ENCODE measurements at regions not wholly inside any gene's neighbourhood (a gene's known extent, or its start where the extent isn't known, plus 50 kb on each side); places are given as distances from the start of the nearest gene placed in this dataset.

DNA sequence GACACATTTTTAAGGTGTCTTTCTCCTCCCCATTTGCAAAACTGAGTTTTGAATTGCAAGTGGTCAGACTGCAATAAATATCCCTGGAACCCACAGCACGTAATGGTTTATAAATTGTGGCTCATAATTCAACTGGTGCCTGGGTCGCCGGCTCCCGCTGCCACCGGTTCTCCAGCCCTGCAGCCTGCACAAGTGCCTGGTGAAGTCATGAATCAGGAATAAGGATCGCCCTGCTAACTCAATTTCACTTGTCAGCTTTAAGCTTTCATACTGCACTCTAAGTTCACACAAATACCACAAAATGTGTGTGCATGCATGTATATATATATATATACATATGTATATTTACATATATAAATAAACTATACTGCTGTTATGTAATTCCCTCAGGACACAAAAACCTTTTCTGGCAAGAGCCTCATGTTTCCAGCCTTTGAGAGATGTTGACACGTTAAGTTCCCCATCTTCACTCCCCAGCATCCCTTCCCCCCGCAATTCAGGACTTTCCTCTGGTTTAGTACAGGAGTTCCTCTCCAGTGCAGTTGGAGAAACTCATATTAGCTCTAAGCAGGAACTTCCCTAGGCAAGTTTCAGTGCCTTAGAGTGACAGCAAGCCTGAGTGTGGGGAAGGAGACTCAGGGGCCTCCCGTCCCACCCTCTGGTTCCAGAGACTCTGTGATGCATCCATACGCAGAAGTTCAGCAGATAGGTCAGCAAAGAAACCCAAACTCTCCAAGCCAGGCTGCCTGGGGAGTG lies 129.2 kb upstream of the UNC5B start:
- Mint-ChIP-seq H3K9me3 (no peaks in the 10 kb centered on the region), H3K36me3 (ENCODE audit: low read depth) (no peaks in the 10 kb centered on the region), H3K27me3 (ENCODE audit: low read depth) (no peaks in the 10 kb centered on the region), H3K4me1 (no peaks in the 10 kb centered on the region), H3K4me3 (no peak overlapping the region), H3K27ac (ENCODE audit: unreplicated experiment) (no peak overlapping the region)
- DNase-seq (ENCODE audit: low read depth, low spot score) = no peak
- TF ChIP-seq, protein P1, sequence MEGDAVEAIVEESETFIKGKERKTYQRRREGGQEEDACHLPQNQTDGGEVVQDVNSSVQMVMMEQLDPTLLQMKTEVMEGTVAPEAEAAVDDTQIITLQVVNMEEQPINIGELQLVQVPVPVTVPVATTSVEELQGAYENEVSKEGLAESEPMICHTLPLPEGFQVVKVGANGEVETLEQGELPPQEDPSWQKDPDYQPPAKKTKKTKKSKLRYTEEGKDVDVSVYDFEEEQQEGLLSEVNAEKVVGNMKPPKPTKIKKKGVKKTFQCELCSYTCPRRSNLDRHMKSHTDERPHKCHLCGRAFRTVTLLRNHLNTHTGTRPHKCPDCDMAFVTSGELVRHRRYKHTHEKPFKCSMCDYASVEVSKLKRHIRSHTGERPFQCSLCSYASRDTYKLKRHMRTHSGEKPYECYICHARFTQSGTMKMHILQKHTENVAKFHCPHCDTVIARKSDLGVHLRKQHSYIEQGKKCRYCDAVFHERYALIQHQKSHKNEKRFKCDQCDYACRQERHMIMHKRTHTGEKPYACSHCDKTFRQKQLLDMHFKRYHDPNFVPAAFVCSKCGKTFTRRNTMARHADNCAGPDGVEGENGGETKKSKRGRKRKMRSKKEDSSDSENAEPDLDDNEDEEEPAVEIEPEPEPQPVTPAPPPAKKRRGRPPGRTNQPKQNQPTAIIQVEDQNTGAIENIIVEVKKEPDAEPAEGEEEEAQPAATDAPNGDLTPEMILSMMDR (conservative IDR thresholded peaks at IDR 0.05) = no peak

DNA sequence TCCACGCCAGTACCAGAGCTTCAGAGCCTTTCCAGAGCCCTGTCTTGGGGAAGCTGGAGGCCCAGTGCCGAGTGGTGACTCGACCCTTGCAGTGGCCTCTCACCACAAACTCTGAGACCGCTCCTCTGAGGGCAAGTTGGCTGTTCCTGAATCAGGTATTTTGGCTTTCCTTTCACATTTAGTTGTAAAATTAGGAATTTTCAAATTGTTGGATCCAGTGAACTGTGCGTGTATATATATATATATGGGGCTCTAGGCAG lies 128.7 kb upstream of the UNC5B start:
- Mint-ChIP-seq H3K9me3 (no peaks in the 10 kb centered on the region), H3K27ac (ENCODE audit: unreplicated experiment) (peak overlapping the region; percentile 10), H3K36me3 (ENCODE audit: low read depth) (no peaks in the 10 kb centered on the region), H3K27me3 (ENCODE audit: low read depth) (no peaks in the 10 kb centered on the region), H3K4me3 (no peak overlapping the region), H3K4me1 (no peaks in the 10 kb centered on the region)
- DNase-seq (ENCODE audit: low read depth, low spot score) = no peak
- TF ChIP-seq, protein P1 (conservative IDR thresholded peaks at IDR 0.05) = no peak

- H3K36me3 Mint-ChIP-seq (ENCODE audit: low read depth) = no peaks in the 10 kb centered on the region
- H3K27me3 Mint-ChIP-seq (ENCODE audit: low read depth) = no peaks in the 10 kb centered on the region
- no peak overlapping the region for H3K4me3 Mint-ChIP-seq
- H3K9me3 Mint-ChIP-seq = no peaks in the 10 kb centered on the region
- H3K27ac Mint-ChIP-seq (ENCODE audit: unreplicated experiment) = no peak overlapping the region
- H3K4me1 Mint-ChIP-seq = no peaks in the 10 kb centered on the region
- DNase-seq (ENCODE audit: low read depth, low spot score) = no peak
- TF ChIP-seq, protein P1 (conservative IDR thresholded peaks at IDR 0.05) = no peak
These were observed 128.1 kb upstream of the UNC5B start for GRCh38 chr10:71084061-71084817.

- no peak for DNase-seq (ENCODE audit: low read depth, low spot score)
These were observed 127.6 kb upstream of the UNC5B start for GRCh38 chr10:71084818-71085126.

GRCh38 chr10:71085689-71086438 lies 126.5 kb upstream of the UNC5B start:
- TF ChIP-seq, protein P1 (conservative IDR thresholded peaks at IDR 0.05) = no peak
- Mint-ChIP-seq H3K27ac (ENCODE audit: unreplicated experiment) (no peak overlapping the region), H3K27me3 (ENCODE audit: low read depth) (no peaks in the 10 kb centered on the region), H3K36me3 (ENCODE audit: low read depth) (no peaks in the 10 kb centered on the region), H3K4me3 (no peak overlapping the region), H3K9me3 (no peaks in the 10 kb centered on the region), H3K4me1 (no peaks in the 10 kb centered on the region)
- DNase-seq (ENCODE audit: low read depth, low spot score) = no peak

More at GRCh38 chr10:71084818-71085126, 127.6 kb upstream of the UNC5B start:
- H3K27ac Mint-ChIP-seq (ENCODE audit: unreplicated experiment) = no peak overlapping the region
- H3K4me3 Mint-ChIP-seq = no peak overlapping the region
- no peaks in the 10 kb centered on the region for H3K27me3 Mint-ChIP-seq (ENCODE audit: low read depth)
- TF ChIP-seq, protein P1 (conservative IDR thresholded peaks at IDR 0.05) = no peak
- H3K4me1 Mint-ChIP-seq = no peaks in the 10 kb centered on the region
- no peaks in the 10 kb centered on the region for H3K36me3 Mint-ChIP-seq (ENCODE audit: low read depth)
- H3K9me3 Mint-ChIP-seq = no peaks in the 10 kb centered on the region

All from neural crest cell (in vitro differentiated cells).